ENCODE measurements at regions not wholly inside any gene's neighbourhood (a gene's known extent, or its start where the extent isn't known, plus 50 kb on each side); places are given as distances from the start of the nearest gene placed in this dataset.
"Not testable (repeated sequence)": the region's sequence is repeated elsewhere in the genome, so short reads cannot be mapped to it uniquely, and the experiment has no call there.

DNA sequence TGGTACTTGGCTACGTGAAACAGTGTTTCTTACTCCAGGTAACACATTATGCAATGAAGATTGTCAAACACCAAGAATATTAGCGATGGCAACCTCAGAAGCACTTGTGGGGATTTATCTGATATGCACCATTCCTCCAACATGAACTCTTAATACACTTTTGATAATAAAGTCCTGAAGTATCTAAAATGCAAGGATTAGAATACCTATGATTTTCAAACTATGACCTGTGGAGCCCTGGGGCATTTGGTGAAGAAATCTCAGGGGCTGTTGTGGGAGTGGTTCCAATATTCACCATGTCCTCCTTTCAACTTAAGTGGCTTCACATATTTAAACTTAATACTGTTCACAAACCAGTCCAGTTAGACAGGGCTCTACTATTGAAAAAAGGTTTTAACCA is 214.6 kb upstream of the POU5F2 start:
- no peak overlapping the region for H3K27ac ChIP-seq
- H3K9me3 ChIP-seq: no peaks in the 10 kb centered on the region
- H3K36me3 ChIP-seq: no peaks in the 10 kb centered on the region
- H3K27me3 ChIP-seq: no peaks in the 10 kb centered on the region
- DNase-seq: no peak
- no peaks in the 10 kb centered on the region for H3K4me1 ChIP-seq
- intact Hi-C loops (cut with DNase I; ENCODE audit: low total_unique reads): no loop called here
- TF ChIP-seq POLR2A (IDR thresholded peaks at IDR 0.05): no peak
- TF ChIP-seq, protein P1, sequence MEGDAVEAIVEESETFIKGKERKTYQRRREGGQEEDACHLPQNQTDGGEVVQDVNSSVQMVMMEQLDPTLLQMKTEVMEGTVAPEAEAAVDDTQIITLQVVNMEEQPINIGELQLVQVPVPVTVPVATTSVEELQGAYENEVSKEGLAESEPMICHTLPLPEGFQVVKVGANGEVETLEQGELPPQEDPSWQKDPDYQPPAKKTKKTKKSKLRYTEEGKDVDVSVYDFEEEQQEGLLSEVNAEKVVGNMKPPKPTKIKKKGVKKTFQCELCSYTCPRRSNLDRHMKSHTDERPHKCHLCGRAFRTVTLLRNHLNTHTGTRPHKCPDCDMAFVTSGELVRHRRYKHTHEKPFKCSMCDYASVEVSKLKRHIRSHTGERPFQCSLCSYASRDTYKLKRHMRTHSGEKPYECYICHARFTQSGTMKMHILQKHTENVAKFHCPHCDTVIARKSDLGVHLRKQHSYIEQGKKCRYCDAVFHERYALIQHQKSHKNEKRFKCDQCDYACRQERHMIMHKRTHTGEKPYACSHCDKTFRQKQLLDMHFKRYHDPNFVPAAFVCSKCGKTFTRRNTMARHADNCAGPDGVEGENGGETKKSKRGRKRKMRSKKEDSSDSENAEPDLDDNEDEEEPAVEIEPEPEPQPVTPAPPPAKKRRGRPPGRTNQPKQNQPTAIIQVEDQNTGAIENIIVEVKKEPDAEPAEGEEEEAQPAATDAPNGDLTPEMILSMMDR (IDR thresholded peaks at IDR 0.05): no peak
- no peak overlapping the region for H3K4me3 ChIP-seq

DNA sequence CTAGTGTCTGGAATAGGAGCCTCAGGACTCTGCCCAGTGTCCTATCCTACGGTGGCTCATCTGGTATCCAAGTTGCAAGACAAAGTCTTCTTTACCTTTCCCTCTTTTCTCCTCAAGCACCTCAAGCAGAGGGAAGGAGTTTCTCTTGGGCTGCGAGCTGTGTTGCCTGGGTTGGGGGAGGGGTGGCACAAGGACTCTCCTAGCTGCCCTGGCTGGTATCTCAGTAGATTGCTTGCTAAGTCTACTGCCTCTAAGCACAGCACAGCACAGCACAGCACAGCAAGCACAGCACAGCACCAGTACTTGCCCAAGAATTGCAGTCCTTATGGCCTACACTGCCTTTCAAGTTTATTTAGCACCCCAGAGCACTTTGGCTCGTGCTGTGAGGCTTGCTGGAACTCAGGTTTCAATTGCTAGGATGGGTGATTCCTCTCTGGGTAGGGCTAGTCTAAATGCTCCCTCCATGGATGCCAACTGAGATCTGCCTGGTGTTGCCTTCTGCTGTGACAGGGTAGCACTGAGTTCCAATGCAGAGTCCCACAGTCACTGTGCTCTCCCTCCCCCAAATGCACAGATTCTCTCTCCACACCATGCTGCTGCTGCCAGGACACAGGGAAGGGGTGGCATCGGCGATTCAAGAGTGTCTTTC is 213.1 kb upstream of the POU5F2 start:
- Histone ChIP-seq H3K4me3 (no peak overlapping the region), H3K4me1 (no peaks in the 10 kb centered on the region), H3K36me3 (no peaks in the 10 kb centered on the region), H3K27ac (no peak overlapping the region), H3K27me3 (no peaks in the 10 kb centered on the region), H3K9me3 (no peaks in the 10 kb centered on the region)
- DNase-seq: no peak
- intact Hi-C loops (cut with DNase I; ENCODE audit: low total_unique reads): no loop called here
- no peak for TF ChIP-seq POLR2A (IDR thresholded peaks at IDR 0.05)
- TF ChIP-seq, protein P1 (IDR thresholded peaks at IDR 0.05): no peak

DNA sequence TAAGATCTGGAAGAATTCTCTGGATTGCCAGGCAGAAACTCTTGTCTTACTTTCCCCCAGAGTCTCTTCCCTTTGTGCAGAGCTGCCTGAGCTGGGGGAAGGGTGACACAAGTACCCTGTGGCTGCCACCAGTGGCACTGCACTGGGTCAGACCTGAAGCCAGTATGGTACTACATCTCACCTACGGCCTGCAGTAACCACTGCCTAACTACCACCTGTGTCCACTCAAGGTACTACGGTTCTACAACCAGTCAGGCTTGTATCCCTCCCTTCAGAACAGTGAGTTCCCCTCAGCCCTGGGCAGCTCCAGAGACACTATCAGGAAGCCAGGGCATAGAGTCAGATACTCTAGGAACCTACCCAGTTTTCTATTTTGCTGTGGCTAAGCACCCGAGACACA is 212.0 kb upstream of the POU5F2 start:
- H3K36me3 ChIP-seq: no peaks in the 10 kb centered on the region
- H3K27ac ChIP-seq: no peak overlapping the region
- H3K4me3 ChIP-seq: no peak overlapping the region
- TF ChIP-seq POLR2A (IDR thresholded peaks at IDR 0.05): no peak
- TF ChIP-seq, protein P1 (IDR thresholded peaks at IDR 0.05): no peak
- H3K4me1 ChIP-seq: no peaks in the 10 kb centered on the region
- intact Hi-C loops (cut with DNase I; ENCODE audit: low total_unique reads): no loop called here
- DNase-seq: no peak
- no peaks in the 10 kb centered on the region for H3K9me3 ChIP-seq
- H3K27me3 ChIP-seq: no peaks in the 10 kb centered on the region

DNA sequence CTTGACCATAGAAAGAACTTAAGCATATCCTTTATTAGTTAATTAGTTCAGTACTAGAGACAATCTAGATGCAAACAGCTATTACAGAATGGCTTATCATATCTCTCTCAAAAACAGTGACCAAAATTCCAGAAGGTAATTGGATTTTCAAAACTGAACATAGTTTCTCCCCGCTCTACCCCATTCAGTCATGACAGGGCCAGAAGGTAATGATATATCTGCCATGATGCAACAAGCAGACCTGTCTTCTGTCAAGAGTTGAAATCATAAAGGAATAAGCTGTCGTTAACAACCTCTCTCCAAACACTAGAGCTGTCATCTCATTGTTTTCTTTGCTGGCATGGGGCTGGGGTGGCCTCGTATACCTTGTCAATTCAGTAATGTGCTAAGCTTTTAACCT is 200.5 kb upstream of the POU5F2 start:
- intact Hi-C loops (cut with DNase I; ENCODE audit: low total_unique reads): no loop called here
- H3K9me3 ChIP-seq: no peaks in the 10 kb centered on the region

DNA sequence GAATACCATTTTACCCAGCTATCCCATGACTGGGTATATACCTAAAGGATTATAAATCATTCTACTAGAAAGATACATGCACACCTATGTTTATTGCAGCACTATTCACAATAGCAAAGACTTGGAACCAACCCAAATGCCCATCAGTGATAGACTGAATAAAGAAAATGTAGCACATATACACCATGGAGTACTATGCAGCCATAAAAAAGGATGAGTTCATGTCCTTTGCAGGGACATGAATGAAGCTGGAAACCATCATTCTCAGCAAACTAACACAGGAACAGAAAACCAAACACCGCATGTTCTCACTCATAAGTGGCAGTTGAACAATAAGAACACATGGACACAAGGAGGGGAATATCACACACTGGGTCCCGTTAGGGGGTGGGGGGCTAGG is 191.9 kb upstream of the POU5F2 start:
- H3K27me3 ChIP-seq; H3K4me1 ChIP-seq; H3K9me3 ChIP-seq; H3K36me3 ChIP-seq; intact Hi-C loops (cut with DNase I; ENCODE audit: low total_unique reads); DNase-seq; H3K4me3 ChIP-seq; H3K27ac ChIP-seq: not testable (repeated sequence)

More for the DNA sequence above, 200.5 kb upstream of the POU5F2 start:
- Histone ChIP-seq H3K4me1 (no peaks in the 10 kb centered on the region), H3K36me3 (no peaks in the 10 kb centered on the region), H3K4me3 (no peak overlapping the region), H3K27ac (no peak overlapping the region), H3K27me3 (no peaks in the 10 kb centered on the region)
- TF ChIP-seq, protein P1 (IDR thresholded peaks at IDR 0.05): no peak
- no peak for TF ChIP-seq POLR2A (IDR thresholded peaks at IDR 0.05)
- no peak for DNase-seq

DNA sequence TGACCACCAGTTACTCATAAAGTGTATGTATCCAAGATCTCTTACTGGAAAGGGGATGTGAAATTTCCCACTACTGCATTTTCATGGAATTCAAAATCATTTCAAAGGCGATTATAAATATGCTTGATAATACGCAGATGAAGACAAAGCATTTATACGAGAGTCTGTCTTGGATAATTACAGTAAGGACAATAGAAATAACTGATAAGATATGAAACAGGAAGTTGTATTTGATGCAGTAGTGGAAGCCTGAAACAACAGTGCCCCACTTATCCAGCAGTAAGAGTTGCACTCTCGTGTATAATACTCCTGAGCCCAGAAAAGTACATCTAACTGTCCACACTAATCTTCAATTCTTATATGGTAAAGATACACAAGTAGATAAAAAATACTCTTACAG is 188.7 kb upstream of the POU5F2 start:
- Histone ChIP-seq H3K27ac (no peak overlapping the region), H3K36me3 (peaks cover 0 to 3% of the 10 kb centered on the region in 2 donors), H3K4me1 (no peaks in the 10 kb centered on the region), H3K4me3 (no peak overlapping the region), H3K9me3 (no peaks in the 10 kb centered on the region), H3K27me3 (no peaks in the 10 kb centered on the region)
- no peak for DNase-seq
- intact Hi-C loops (cut with DNase I; ENCODE audit: low total_unique reads): no loop called here
- TF ChIP-seq POLR2A (IDR thresholded peaks at IDR 0.05): no peak
- TF ChIP-seq, protein P1 (IDR thresholded peaks at IDR 0.05): no peak

Measured in uterus (tissue), 3 donors.